Natural killer cell (primary cell): ENCODE measurements at regions not wholly inside any gene's neighbourhood (a gene's known extent, or its start where the extent isn't known, plus 50 kb on each side); places are given as distances from the start of the nearest gene placed in this dataset.

Experiments used
- ATAC-seq, 3 donors: fragments of 150-1000 bp in 2 of 3; fragments of 200-7000 bp in 1 of 3; cut with Tn5 transposase; 1 replicate in 1 of 3; 2 replicates in 2 of 3; pipeline ENCODE4 v1.10.0; 2021; ENCODE audit warnings: mild to moderate bottlenecking in 2 of 3, moderate library complexity in 2 of 3
- DNase-seq, 2 donors: peaks; one replicate each; pipeline versions ENCODE4 v3.0.0 to v3.0.0-alpha.2; 2013 to 2021; ENCODE audit warnings: mixed read lengths in 1 of 2
- H3K27ac ChIP-seq: one replicate; pipeline ENCODE4 v1.5.1; 2013; ENCODE audit warnings: mild to moderate bottlenecking, low read length
- H3K27me3 ChIP-seq: one replicate; pipeline ENCODE4 v1.6.1; 2013; ENCODE audit warnings: low read length; ENCODE audit not compliant: control insufficient read depth, insufficient read depth
- H3K36me3 ChIP-seq: one replicate; pipeline ENCODE4 v1.6.1; 2013; ENCODE audit warnings: low read length; ENCODE audit not compliant: control insufficient read depth, insufficient read depth
- H3K4me1 ChIP-seq: one replicate; pipeline ENCODE4 v1.6.1; 2013; ENCODE audit warnings: low read length; ENCODE audit not compliant: control insufficient read depth, insufficient read depth
- H3K4me3 ChIP-seq: one replicate; pipeline ENCODE4 v1.5.1; 2013; ENCODE audit warnings: low read length
- H3K9me3 ChIP-seq: one replicate; pipeline ENCODE4 v1.6.1; 2013; ENCODE audit warnings: low read length; ENCODE audit not compliant: control insufficient read depth, insufficient read depth
- H3K27ac Mint-ChIP-seq, 2 donors: one replicate each; pipeline ENCODE4 v1.8.0; 2022; ENCODE audit warnings: mild to moderate bottlenecking in 2 of 2, mixed read lengths in 2 of 2, moderate library complexity in 1 of 2
- H3K27me3 Mint-ChIP-seq, 2 donors: one replicate each; pipeline ENCODE4 v1.8.0; 2022; ENCODE audit warnings: low read depth in 2 of 2, mixed read lengths in 2 of 2
- H3K36me3 Mint-ChIP-seq: one replicate; pipeline ENCODE4 v1.8.0; 2022; ENCODE audit warnings: mixed read lengths
- H3K4me1 Mint-ChIP-seq, 2 donors: one replicate each; pipeline ENCODE4 v1.8.0; 2022; ENCODE audit warnings: mixed read lengths in 2 of 2
- H3K4me3 Mint-ChIP-seq: one replicate; pipeline ENCODE4 v1.8.0; 2022; ENCODE audit warnings: mild to moderate bottlenecking, moderate library complexity, mixed read lengths
- H3K9me3 Mint-ChIP-seq, 2 donors: one replicate each; pipeline ENCODE4 v1.8.0; 2022; ENCODE audit warnings: mixed read lengths in 2 of 2
- CTCF ChIP-seq: fragments of 200-600 bp; IDR thresholded peaks from one replicate; pipeline ENCODE4 v1.8.0; 2022; ENCODE audit warnings: antibody characterized with exemption
- WGBS: methylation state at CpG from one replicate; pipeline ENCODE4 v1.1.7; 2013; ENCODE audit warnings: missing lambda C conversion rate; ENCODE audit not compliant: insufficient coverage; 5-methylcytosine and 5-hydroxymethylcytosine counted together
- intact Hi-C: fragments of 100-400 bp; cut with micrococcal nuclease; formaldehyde crosslinking; loops from one replicate; pipeline ENCODE4 v1.14.2; 2022

GRCh38 chr17:33811984-33812577 is 443.0 kb upstream of the CCL2 start:
- TF ChIP-seq CTCF, result no peak
- Mint-ChIP-seq H3K4me3 (no peak overlapping the region), H3K9me3 (no peaks in the 10 kb centered on the region), H3K27me3 (peaks cover 11 to 29% of the 10 kb centered on the region in 2 donors), H3K36me3 (no peaks in the 10 kb centered on the region), H3K4me1 (no peaks in the 10 kb centered on the region), H3K27ac (no peak overlapping the region)
- no peak for ATAC-seq
- H3K36me3 ChIP-seq, result no peaks in the 10 kb centered on the region
- WGBS, result 71% methylated on average over 3 of the region's 4 CpGs
- no peaks in the 10 kb centered on the region for H3K9me3 ChIP-seq
- intact Hi-C loops, result no loop called here
- DNase-seq, result no peak
- no peak overlapping the region for H3K4me3 ChIP-seq
- H3K4me1 ChIP-seq, result no peaks in the 10 kb centered on the region
- no peaks in the 10 kb centered on the region for H3K27me3 ChIP-seq
- no peak overlapping the region for H3K27ac ChIP-seq

GRCh38 chr17:33814852-33815251 is 440.2 kb upstream of the CCL2 start:
- Mint-ChIP-seq H3K4me3 (no peak overlapping the region), H3K27me3 (peaks cover 8 to 27% of the 10 kb centered on the region in 2 donors), H3K27ac (no peak overlapping the region), H3K4me1 (no peaks in the 10 kb centered on the region), H3K36me3 (no peaks in the 10 kb centered on the region), H3K9me3 (no peaks in the 10 kb centered on the region)
- H3K4me3 ChIP-seq, result no peak overlapping the region
- H3K27ac ChIP-seq, result no peak overlapping the region
- no peaks in the 10 kb centered on the region for H3K9me3 ChIP-seq
- TF ChIP-seq CTCF, result no peak
- no peaks in the 10 kb centered on the region for H3K36me3 ChIP-seq
- DNase-seq (no peak), ATAC-seq (no peak)
- no peaks in the 10 kb centered on the region for H3K27me3 ChIP-seq
- no peaks in the 10 kb centered on the region for H3K4me1 ChIP-seq
- intact Hi-C loops, result no loop called here
- 77% methylated on average over 2 of the region's 2 CpGs for WGBS

- H3K36me3 ChIP-seq, result no peaks in the 10 kb centered on the region
- Mint-ChIP-seq H3K4me1 (no peaks in the 10 kb centered on the region), H3K9me3 (no peaks in the 10 kb centered on the region), H3K27me3 (peaks cover 10 to 26% of the 10 kb centered on the region in 2 donors), H3K27ac (no peak overlapping the region), H3K4me3 (no peak overlapping the region), H3K36me3 (no peaks in the 10 kb centered on the region)
- no peaks in the 10 kb centered on the region for H3K4me1 ChIP-seq
- no peak overlapping the region for H3K4me3 ChIP-seq
- no peaks in the 10 kb centered on the region for H3K27me3 ChIP-seq
- intact Hi-C loops, result no loop called here
- 77% methylated on average over 2 of the region's 2 CpGs for WGBS
- DNase-seq (no peak), ATAC-seq (no peak)
- H3K27ac ChIP-seq, result no peak overlapping the region
- no peak for TF ChIP-seq CTCF
- no peaks in the 10 kb centered on the region for H3K9me3 ChIP-seq
Measured at GRCh38 chr17:33816036-33816435, 439.0 kb upstream of the CCL2 start.
